Tongue (tissue), 1 donor: ENCODE measurements at regions not wholly inside any gene's neighbourhood (a gene's known extent, or its start where the extent isn't known, plus 50 kb on each side); places are given as distances from the start of the nearest gene placed in this dataset.

ENCODE experiments used
- DNase-seq: peaks from one replicate; pipeline ENCODE4 v3.0.0-alpha.2; 2015

DNA sequence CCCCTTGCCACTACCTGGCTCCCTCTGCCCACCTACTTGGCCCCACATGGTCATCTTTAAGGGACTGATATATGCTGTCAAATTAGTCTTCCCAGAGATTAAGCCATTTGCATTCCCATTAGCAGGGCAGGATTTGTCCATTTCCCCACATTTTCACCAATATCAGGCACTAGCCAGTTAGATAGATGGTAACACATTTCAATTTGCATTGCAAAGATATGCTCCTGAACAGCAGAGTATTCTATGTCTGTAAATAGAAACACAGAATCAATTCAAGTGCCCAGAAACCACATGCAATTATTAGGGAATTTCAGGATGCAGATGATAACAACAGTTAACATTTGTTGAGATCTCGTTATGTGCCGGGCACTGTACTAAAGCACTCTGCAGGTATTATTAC is 92.6 kb upstream of the IL12B start:
- DNase-seq, result no peak

DNA sequence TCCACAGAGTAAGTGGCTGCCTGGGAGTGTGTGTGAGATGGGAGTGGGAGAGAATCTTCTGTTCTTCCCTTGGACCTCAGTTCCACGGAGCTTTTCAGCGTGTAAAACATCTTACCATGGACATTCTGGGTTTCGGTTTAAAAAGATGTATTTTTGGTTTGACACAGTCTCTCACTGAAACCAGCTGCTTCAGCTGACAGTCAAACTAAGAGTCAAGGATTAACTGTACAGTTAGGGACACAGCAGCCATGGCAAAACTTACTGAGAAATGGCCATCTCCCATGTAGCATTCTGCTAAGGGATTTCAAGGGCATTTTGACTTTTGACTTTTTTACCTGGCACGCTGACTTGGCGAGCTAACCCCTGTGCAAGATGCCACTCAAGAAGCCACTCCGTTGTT is 93.8 kb upstream of the IL12B start:
- no peak for DNase-seq

DNA sequence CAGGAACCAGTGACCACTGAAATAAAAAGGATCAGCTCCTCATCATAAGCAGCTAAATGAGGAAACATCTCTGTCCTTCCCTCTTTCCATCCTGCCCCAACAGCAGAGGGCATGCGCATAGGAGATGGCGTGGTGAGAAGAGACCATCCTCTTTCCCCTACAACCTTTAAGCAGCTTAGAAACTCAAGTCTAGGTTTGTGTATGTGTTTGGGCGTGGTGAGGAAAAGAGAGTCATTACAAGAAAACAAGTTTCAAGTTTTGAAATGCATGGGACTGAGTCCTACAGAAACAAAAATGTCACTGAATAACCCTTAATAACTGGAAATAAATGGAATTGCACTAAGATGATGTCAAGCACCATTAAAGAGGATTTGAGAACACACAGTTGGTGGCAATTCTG is 96.4 kb upstream of the IL12B start:
- DNase-seq, result no peak

DNA sequence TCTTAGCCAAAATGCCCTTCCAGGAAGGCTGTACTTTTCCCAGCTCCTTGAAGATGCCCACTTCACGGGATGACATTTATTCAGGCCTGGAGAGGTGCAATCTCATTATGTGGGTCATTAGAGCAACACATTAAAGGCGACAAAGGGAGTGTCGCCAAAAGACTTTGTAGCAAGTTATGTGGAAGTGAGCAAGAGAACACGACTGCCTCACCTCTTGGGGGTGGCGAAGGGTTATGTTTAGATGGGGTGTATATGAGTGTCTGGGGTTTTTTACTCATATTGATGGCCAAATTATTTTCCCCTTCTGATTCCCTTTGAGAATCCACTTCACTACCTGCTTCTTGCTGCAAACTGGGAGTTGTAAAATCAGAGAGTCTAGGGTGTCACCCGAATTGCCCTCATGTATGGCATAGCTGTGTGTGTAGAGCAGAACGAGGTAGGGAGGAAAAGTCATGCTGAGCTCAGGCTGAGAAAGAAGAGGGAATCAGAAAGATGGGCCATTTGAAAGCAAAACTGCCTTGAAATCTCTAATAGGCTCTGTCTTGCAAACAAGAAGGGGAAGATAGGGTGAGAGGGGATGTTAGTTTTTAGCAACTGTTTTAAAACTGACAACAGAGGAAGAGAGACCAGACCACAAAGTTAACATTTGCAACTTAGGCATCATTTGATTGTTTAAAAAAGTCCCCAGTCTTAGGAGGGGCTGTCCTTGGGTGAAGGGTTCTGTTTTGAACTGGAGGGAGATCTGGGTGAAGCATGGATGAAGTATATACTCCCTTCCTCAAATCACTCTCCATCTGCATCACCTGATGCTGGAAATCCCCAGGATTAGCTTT is 97.1 kb upstream of the IL12B start:
- no peak for DNase-seq

DNA sequence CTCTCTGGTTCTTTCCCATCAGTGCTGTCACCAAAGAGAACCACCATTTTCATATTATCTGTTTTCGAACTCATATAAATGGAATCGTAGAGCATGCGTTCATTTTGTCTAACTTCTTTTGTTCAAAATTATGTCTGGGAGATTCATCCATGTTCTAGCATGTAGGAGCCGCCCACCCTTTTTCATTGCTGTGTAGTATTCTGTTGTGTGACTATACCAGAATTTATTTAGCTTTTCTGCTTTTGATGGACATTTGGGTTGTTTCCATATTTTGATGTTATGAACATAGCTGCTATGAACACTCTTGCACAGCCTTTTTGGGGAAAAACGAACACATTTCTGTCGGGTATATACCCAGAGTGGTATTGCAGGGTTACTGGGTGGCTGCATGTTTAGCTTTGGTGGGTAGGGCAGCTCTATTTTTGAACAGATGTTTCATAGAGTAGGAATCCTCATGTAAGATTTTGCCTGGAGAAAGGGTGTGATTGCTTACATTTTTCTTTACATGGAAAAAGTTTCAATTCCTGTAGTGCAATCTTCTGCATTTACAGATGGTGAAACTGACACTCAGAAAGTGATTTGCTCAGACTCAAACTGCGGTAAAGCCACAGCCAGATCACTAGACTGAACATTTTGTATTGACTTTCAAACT is 100.2 kb upstream of the IL12B start:
- DNase-seq, result no peak

DNA sequence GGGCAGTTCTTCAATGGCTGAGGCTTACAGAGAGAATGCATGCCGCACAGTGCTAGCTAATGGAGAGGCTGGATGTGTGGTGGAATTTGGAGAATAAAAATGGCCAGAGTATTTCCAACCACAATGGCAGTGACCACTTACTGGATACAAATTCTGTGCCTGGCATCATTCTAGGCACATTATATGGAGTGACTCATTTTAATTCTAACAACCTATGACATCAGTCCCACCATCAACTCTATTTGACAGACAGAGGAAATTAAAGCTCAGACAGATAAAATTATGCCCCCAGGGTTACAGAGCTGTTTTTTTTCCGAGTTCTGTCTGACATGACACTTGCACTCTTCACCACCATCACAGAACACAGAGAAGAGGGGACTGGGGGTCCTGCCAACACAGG is 105.6 kb upstream of the IL12B start:
- DNase-seq, result no peak

DNA sequence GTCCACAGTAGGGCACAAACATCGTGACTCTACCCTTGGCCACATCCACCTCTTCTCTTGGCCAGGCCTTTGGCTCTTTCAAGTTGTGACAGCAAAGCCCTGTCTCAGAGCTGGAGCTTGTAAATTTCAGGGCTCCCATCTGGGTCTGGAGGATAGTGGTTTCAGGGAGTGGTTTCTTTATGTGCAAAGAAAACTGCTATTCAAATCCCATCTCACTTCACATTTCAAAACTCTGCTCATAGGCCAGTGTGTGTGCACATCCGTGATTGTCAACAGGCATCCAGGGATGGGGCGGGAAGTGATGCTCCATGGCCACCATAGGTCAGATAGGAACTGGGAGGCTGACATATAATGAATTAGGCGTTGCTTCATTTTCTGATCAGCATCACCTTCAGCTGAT is 107.8 kb upstream of the IL12B start:
- DNase-seq, result no peak

DNA sequence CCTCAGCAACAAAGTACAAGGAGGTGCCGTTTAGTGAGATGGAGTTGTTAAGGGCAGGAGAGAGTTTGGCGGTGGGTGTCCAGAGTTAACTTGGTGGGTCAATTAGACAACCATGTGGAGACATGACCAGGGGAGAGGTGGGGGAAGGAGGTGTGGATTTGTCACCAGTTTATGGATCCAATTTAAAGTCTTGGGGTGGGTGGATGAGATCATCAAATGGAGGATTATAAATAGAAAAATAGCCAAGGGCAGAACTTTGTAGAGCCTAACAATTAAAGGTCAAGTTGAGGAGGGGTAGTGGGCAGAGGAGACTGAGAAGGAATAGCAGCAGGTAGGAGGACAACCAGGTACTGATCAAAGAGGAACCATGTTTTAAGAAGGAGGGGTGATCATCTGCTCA is 108.7 kb upstream of the IL12B start:
- no peak for DNase-seq

DNA sequence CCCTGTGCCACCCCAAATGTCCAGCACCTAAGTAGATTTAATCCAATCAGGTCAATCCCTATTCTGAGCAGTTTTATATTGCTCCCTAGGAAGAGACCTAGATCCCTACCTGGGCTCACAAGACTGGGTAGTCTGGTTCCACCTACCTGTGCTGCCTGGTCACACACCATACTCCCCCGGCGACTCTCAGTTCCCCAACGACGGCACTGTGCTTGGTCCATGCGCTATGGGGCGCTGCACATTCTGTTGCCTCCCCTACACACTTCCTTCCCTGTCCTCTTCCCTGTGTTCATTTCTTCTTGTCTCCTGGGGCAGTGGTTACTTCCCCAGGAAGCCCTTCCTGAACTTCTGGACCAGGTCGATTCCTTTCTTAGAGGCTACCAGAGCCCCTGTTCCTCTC is 109.9 kb upstream of the IL12B start:
- DNase-seq, result no peak

DNA sequence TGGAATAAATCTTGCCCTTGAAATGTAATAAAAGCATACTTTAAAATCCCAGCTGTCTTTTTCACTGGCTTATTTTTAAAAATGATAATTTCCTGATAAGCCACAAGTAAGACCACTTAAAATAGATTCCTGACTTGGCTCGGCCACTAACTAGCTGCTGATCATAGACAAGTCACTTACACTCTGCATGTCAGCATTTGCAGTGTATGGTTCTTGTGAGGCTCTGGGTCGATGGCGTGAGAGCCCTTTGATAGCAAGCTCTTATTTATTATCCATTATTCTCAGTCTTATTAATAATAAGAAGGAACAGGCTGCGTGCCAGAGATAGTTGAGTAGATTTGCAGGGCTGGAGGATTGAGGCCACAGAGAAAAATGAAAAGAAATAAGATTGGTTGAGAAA is 110.7 kb upstream of the IL12B start:
- DNase-seq, result no peak

DNA sequence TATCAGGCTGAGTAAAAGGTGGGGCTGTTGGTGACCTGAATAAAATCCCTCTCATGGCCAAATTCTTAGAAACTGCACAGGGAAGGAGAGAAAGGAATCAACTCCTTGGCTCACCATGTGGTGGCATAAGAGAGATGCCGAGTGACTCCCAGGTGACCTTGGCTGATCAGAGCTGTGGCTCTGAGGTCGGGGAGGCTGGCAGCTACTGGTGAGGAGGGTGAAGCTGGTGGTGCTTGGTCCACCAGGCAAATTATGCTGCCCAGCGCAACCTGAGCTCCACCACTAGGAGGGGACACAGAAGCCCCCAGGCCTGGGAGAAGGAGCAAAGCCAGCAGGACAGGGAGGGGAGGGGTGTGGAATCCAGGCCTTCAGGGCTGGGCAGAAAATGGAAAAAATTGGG is 111.2 kb upstream of the IL12B start:
- no peak for DNase-seq

DNA sequence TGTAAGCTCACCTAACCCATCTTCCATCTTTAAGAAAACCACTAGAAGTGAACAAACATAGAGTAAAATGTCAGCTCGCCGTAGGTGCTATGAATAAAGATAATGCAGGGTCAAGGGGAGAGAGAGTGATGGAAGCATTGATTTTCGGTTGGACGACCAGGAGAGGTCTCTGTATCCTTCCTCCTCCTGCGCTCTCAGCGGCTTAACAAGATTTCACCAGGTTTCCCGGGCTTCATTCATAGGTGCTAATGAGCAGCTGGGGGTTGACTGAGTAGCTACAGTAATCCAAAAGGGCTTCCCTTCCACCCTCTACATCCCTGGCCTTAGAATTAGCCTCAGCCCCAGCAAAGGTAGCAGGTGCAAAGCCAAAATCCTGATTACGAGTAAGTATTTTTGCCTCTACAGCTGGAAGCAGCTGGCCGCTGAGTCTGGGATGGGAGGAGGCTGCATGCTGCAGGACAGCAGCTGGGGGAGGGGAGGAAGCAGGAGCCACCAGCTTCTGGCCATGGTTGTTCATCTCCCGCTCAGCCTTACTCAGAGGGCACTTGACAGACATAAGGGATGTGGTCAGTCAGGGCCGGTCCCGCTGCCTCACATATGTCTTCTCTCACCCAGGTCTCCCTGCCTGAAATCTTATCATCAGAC is 112.0 kb upstream of the IL12B start:
- peak; percentile 78 for DNase-seq

DNA sequence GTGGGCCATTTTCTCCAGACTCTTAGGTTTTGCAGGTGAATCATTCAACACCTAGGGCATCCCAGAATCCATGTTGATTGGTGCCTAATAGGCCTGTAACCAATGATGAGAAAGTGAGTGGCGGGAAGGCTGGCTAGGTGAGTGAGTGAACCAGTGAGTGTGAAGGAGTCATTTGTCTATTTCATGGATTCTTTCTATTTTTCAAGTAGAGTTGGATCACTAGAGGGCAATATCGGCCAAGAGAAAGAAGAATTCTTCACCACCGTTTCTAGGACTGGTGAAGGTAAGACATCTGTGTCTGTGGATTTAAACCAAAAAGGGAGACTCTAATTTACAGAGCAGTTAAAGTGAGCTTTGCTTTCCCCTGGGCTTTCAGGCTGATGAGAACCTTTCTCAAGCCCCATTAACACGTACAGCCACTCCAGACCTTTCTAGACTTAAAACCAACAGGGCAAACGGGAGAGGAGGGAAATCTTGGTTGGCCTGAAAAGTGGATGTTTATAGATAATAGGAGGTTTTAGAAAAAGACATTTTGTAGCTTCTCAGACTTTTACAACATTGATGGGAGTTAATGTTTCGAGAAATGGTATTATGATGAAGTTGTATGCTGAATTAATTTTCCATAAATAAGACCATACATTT is 114.3 kb upstream of the IL12B start:
- DNase-seq, result peak; percentile 81

DNA sequence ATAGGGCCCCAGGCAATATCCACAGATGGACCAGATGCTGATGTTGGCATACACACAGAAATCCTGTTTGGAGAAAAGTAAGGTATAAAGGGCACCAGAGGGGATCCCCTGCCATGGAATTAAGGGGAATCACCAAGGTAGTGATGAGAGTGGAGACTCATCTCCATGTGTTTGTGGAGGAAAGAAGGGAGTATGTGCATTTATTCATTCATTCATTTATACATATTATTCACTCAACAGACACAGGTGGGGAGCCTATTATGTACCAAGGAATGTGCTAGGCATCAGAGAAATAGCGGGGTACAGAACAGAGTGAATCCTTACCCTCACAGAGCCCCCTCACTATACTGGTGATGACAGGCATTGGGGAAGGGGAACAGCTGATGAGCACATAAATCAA is 116.8 kb upstream of the IL12B start:
- DNase-seq, result no peak

DNA sequence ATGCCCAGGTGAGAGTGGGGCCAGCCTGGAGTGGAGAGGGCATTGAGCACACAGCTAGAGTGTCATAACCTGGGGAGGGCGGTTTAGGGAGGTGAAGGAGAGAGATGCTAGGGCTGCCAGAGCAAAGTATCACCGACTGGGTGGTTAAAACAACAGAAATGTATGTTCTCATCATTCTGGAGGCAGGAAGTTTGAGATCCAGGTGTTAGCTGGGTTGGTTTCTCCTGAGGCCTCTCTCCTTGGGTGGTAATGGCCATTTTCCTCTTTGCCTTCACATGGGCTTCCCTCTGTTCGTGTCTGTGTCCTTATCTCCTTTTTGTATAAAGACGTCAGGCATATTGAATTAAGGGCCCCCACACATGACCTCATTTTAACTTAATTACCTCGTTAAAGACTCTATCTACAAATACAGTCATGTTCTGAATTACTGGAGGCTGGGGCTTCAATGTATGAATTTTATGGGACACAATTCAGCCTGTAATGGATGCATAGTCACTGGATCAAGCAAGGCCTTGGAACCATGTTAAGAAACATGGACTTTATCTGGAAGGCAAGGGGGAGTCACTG is 118.6 kb upstream of the IL12B start:
- DNase-seq, result no peak

DNA sequence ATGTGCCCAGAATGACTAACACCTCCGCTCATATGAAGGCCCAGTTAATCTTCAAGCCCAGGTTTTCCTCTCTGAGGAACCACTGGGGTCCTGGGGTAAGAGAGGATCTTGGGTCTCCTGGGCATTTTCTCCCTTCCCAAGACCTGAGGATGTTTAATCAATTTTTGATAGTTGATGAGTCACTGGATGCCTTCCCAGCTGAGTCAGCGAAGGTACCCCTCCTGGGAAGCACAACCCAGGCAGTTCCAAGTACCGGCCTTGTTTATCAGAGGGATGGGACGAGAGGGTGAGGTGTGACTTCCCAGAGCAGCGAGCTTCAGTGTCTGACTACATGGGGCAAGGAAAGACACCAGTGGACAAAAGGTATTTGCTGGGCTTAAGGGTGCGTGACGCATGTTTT is 119.6 kb upstream of the IL12B start:
- DNase-seq, result no peak

DNA sequence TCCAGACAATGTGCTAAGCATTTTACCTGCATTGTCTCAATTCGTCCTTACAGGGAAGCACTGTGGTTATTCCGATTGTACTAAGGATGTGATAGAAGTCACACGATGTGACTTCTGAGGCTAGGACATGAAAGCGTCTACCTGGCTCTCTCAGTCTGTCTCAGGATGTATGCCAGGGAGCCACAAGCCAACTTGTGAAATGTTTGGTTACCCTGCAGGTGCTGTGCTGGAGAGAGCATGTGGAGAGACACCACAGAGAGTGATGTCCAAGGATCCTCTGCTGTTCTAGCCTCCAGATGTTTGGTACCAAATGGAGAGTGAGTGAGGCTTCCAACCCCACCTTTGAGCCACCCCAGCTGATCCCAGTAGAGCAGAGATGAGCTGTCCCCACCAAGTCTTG is 120.1 kb upstream of the IL12B start:
- DNase-seq, result no peak

DNA sequence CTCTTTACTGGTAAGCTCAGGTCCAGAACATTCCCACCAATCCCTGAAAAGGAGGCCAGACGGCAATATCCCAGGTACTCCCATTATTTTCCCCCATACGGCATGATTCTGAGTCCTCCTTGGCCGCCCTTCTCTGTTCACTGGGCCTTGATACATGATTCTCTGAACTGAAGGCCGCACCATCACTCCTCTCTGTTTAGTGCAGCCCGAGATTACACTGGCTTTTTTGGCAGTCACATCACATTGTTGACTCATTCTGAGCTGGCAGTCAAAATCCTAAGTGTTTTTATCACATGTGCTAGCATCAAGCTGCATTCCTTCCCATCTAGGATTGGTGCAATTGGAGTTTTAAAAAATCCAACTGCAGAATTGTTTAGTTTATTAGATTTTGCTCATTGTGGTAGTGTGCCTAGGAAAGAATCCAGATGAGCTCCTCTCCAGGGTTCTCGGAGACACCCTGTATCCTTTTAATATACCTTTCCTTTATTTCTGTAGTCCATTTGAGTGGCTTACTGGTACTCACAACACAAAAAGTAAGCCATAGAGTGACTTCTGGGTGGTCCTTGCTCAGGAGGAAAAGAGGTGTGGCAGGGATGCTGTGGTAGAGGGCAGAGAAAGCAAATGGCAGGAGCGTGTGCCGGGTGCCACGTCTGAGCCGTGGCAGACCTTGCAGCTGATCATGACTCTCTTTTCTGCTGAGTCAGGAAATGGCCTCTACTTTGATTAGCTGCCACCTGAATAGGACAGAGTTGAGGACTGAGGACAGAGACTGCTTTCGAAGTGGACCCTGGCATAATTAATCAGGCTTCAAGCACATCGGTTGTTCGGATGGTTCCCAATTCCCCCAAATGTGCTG is 121.1 kb upstream of the IL12B start:
- peak; percentile 37 for DNase-seq

DNA sequence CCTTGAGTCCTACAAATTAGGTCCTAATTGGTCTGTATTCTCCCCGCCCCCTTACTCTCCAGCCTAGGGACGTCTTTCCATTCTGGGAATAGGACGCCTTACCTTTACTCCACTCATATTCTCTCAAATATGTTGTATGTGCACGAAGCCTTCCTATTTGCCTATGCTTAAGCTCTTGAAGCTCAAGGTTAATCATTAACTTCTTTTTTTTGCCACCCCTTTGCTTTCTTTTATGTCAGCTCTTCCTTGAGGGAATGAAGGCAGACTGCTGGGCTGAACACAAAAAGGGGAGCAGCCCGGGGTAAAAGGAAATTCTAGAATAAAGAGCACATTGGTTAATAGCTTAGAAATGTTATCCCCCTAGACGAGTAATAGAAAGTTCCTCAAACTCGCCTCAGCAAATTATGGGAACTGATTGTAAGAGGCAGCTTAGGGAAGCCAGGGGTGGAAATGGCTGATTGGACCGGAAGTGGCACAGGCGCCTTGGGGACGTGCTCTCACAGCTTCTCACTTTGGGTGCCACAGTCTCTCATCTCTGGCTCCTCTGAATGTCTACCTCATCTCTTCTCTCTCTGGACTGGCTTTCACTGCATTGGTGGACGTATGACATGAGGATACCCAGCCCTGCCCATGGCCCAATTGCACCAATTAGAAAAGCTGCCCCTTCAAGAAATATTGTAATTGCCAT is 122.3 kb upstream of the IL12B start:
- no peak for DNase-seq

DNA sequence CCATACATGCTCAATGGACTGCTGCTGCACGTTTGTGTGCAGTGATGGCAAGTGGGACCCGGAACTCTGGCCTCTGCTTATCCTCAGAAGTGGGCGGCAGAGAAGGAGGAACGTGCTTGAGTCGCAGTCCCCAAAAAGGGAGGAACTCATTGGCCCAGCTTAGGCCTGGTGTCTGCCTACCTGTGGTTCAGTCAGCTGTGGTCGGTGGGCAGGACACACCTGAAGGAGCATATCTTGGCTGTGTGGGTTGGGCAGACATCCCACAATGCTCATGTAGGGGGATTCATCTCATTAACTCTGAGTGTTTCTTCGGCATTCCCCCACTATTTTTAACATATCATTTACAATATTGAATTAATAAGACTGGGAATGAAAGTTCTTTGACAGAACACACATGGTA is 122.9 kb upstream of the IL12B start:
- DNase-seq, result no peak

DNA sequence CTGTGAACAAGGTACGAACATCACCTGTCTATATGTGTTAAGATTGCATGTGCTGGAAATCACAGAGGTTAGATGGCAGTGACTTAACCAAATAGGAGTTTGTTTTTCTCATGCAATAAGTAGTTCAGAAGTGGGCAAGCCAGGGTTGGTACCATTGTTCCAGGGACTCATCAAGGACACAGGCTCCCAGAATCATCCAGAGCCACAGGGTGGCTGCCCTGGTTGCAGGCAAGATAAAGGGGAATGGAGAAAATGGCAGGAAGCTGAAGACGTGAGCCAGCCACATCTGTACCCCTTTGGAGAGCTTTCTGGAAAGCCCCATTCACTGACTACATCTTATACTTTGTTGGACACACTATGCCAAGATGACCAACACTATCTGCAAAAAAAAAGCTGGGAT is 126.0 kb upstream of the IL12B start:
- DNase-seq, result no peak
